Vagina (tissue), 2 donors: ENCODE measurements at regions not wholly inside any gene's neighbourhood (a gene's known extent, or its start where the extent isn't known, plus 50 kb on each side); places are given as distances from the start of the nearest gene placed in this dataset.

Source experiments
- CTCF ChIP-seq, 3 experiments: fragments of 450-650 bp in 2 of 3; fragments of 200-600 bp in 1 of 3; sonication (generic) in 1 of 3; IDR thresholded peaks; one replicate each; pipeline ENCODE4 v1.5.1; 2017 to 2019; ENCODE audit warnings: antibody characterized with exemption in 3 of 3, mild to moderate bottlenecking in 2 of 3, moderate library complexity in 2 of 3
- POLR2A ChIP-seq, 2 donors: fragments of 450-650 bp; IDR thresholded peaks; one replicate each; pipeline ENCODE4 v1.6.1; 2017; ENCODE audit warnings: antibody characterized with exemption in 2 of 2, mild to moderate bottlenecking in 2 of 2, moderate library complexity in 2 of 2
- POLR2AphosphoS5 ChIP-seq, 2 donors: sonication (generic); formaldehyde crosslinking; IDR thresholded peaks; one replicate each; pipeline ENCODE4 v1.9.0; 2017; ENCODE audit warnings: antibody characterized with exemption in 2 of 2, mild to moderate bottlenecking in 2 of 2, low read depth in 1 of 2; ENCODE audit not compliant: insufficient read depth in 1 of 2

GRCh38 chr7:136783934-136784333 lies 84.5 kb upstream of the CHRM2 start:
- no peak for TF ChIP-seq POLR2AphosphoS5 (IDR thresholded peaks at IDR 0.05; ENCODE audit: insufficient read depth in 1 of 2, low read depth in 1 of 2)
- TF ChIP-seq CTCF (IDR thresholded peaks at IDR 0.05), result no peak
- no peak for TF ChIP-seq POLR2A (IDR thresholded peaks at IDR 0.05)
